ENCODE measurements at regions not wholly inside any gene's neighbourhood (a gene's known extent, or its start where the extent isn't known, plus 50 kb on each side); places are given as distances from the start of the nearest gene placed in this dataset.

GRCh38 chr2:228860601-228861285 is 410.3 kb downstream of the PID1 start:
- TF ChIP-seq, protein P1, sequence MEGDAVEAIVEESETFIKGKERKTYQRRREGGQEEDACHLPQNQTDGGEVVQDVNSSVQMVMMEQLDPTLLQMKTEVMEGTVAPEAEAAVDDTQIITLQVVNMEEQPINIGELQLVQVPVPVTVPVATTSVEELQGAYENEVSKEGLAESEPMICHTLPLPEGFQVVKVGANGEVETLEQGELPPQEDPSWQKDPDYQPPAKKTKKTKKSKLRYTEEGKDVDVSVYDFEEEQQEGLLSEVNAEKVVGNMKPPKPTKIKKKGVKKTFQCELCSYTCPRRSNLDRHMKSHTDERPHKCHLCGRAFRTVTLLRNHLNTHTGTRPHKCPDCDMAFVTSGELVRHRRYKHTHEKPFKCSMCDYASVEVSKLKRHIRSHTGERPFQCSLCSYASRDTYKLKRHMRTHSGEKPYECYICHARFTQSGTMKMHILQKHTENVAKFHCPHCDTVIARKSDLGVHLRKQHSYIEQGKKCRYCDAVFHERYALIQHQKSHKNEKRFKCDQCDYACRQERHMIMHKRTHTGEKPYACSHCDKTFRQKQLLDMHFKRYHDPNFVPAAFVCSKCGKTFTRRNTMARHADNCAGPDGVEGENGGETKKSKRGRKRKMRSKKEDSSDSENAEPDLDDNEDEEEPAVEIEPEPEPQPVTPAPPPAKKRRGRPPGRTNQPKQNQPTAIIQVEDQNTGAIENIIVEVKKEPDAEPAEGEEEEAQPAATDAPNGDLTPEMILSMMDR (IDR thresholded peaks at IDR 0.05): no peak
- no peak for TF ChIP-seq POLR2A (IDR thresholded peaks at IDR 0.05)

Measured in thyroid gland (tissue), 4 donors.